CD14-positive monocyte (primary cell): ENCODE measurements at regions not wholly inside any gene's neighbourhood (a gene's known extent, or its start where the extent isn't known, plus 50 kb on each side); places are given as distances from the start of the nearest gene placed in this dataset.

Experiments
- DNase-seq, 3 donors: peaks; one replicate each; pipeline ENCODE4 v3.0.0-alpha.2; 2011 to 2022
- H2AFZ ChIP-seq: 2 replicates; pipeline ENCODE4 v1.6.0; 2012; ENCODE audit warnings: mild to moderate bottlenecking, low read depth, low read length, inconsistent platforms; ENCODE audit not compliant: insufficient read depth, poor library complexity, severe bottlenecking
- H3K27ac ChIP-seq, 2 donors: 1 replicate in 1 of 2; 2 replicates in 1 of 2; pipeline ENCODE4 v1.5.1; 2012 to 2013; ENCODE audit warnings: low read length in 2 of 2, control low read depth in 1 of 2, inconsistent platforms in 1 of 2, low read depth in 1 of 2, mild to moderate bottlenecking in 1 of 2
- H3K27me3 ChIP-seq, 2 donors: one replicate each; pipeline versions ENCODE4 v1.6.0 to v1.6.1; 2011 to 2013; ENCODE audit warnings: low read length in 2 of 2; ENCODE audit not compliant: control insufficient read depth in 2 of 2, insufficient read depth in 2 of 2
- H3K36me3 ChIP-seq, 2 donors: replicated peaks in 1 of 2; 1 replicate in 1 of 2; 2 replicates in 1 of 2; pipeline versions ENCODE4 v1.5.1 to v1.6.1; 2012 to 2013; ENCODE audit warnings: low read length in 2 of 2, control low read depth in 1 of 2, inconsistent platforms in 1 of 2, mild to moderate bottlenecking in 1 of 2; ENCODE audit not compliant: insufficient read depth in 2 of 2, control insufficient read depth in 1 of 2
- H3K4me1 ChIP-seq, 2 donors: 1 replicate in 1 of 2; 2 replicates in 1 of 2; pipeline versions ENCODE4 v1.5.1 to v1.6.1; 2012 to 2013; ENCODE audit warnings: low read length in 2 of 2, control low read depth in 1 of 2, inconsistent platforms in 1 of 2, mild to moderate bottlenecking in 1 of 2, moderate library complexity in 1 of 2; ENCODE audit not compliant: insufficient read depth in 2 of 2, control insufficient read depth in 1 of 2
- H3K4me2 ChIP-seq: replicated peaks from 2 replicates; pipeline ENCODE3; 2012; ENCODE audit warnings: low read length, moderate library complexity, mild to moderate bottlenecking; ENCODE audit not compliant: poor library complexity, severe bottlenecking; ENCODE audit errors: extremely low read depth
- H3K4me3 ChIP-seq, 3 experiments: fragments of 200-600 bp in 1 of 3; sonication (generic) in 1 of 3; replicated peaks in 1 of 3; 1 replicate in 2 of 3; 2 replicates in 1 of 3; pipeline ENCODE4 v1.5.1; 2011 to 2013; ENCODE audit warnings: low read length in 3 of 3, mild to moderate bottlenecking in 3 of 3, control low read depth in 2 of 3, low read depth in 2 of 3, inconsistent platforms in 1 of 3, moderate library complexity in 1 of 3
- H3K79me2 ChIP-seq: 2 replicates; pipeline ENCODE4 v1.6.0; 2012; ENCODE audit warnings: mild to moderate bottlenecking, control low read depth, inconsistent platforms, low read length, moderate library complexity; ENCODE audit not compliant: insufficient read depth
- H3K9ac ChIP-seq: 2 replicates; pipeline ENCODE4 v1.6.0; 2017; ENCODE audit warnings: low read length, mild to moderate bottlenecking; ENCODE audit not compliant: insufficient read depth, poor library complexity, severe bottlenecking
- H3K9me3 ChIP-seq, 2 donors: replicated peaks in 1 of 2; 1 replicate in 1 of 2; 2 replicates in 1 of 2; pipeline versions ENCODE4 v1.5.1 to v1.6.1; 2012 to 2013; ENCODE audit warnings: low read length in 2 of 2, control low read depth in 1 of 2; ENCODE audit not compliant: control insufficient read depth in 1 of 2, insufficient read depth in 1 of 2
- H4K20me1 ChIP-seq: 2 replicates; pipeline ENCODE4 v1.6.0; 2012; ENCODE audit warnings: mild to moderate bottlenecking, low read length, control low read depth, moderate library complexity; ENCODE audit not compliant: insufficient read depth
- H3K27ac Mint-ChIP-seq, 7 donors: one replicate each; pipeline ENCODE4 v1.8.0; 2020; ENCODE audit warnings: mild to moderate bottlenecking in 7 of 7, mixed read lengths in 7 of 7, moderate library complexity in 6 of 7, inconsistent platforms in 2 of 7
- H3K27me3 Mint-ChIP-seq, 3 donors: one replicate each; pipeline ENCODE4 v1.8.0; 2021 to 2022; ENCODE audit warnings: low read depth in 3 of 3, mild to moderate bottlenecking in 3 of 3, mixed read lengths in 3 of 3, moderate library complexity in 3 of 3, inconsistent platforms in 1 of 3
- H3K36me3 Mint-ChIP-seq, 2 donors: one replicate each; pipeline ENCODE4 v1.8.0; 2020; ENCODE audit warnings: mixed read lengths in 2 of 2, inconsistent platforms in 1 of 2, mild to moderate bottlenecking in 1 of 2
- H3K4me1 Mint-ChIP-seq: one replicate; pipeline ENCODE4 v1.8.0; 2020; ENCODE audit warnings: mild to moderate bottlenecking, mixed read lengths
- H3K4me3 Mint-ChIP-seq, 2 donors: one replicate each; pipeline ENCODE4 v1.8.0; 2020; ENCODE audit warnings: mild to moderate bottlenecking in 2 of 2, mixed read lengths in 2 of 2, moderate library complexity in 1 of 2
- H3K9me3 Mint-ChIP-seq, 7 donors: one replicate each; pipeline ENCODE4 v1.8.0; 2020 to 2022; ENCODE audit warnings: mixed read lengths in 7 of 7, mild to moderate bottlenecking in 6 of 7, moderate library complexity in 6 of 7, inconsistent platforms in 2 of 7
- WGBS: methylation state at CpG from one replicate; pipeline ENCODE4 v1.1.5; 2013; ENCODE audit warnings: missing lambda C conversion rate; ENCODE audit not compliant: insufficient coverage; 5-methylcytosine and 5-hydroxymethylcytosine counted together
- intact Hi-C, 2 donors: fragments of 100-400 bp; cut with micrococcal nuclease; formaldehyde crosslinking; loops; one replicate each; pipeline versions ENCODE4 v1.15.0 to v1.15.1; 2023
- TF ChIP-seq, protein P1 (sequence below): fragments of 200-600 bp; IDR thresholded peaks from one replicate; pipeline ENCODE4 v1.8.0; 2022; ENCODE audit warnings: antibody characterized with exemption, mild to moderate bottlenecking

DNA sequence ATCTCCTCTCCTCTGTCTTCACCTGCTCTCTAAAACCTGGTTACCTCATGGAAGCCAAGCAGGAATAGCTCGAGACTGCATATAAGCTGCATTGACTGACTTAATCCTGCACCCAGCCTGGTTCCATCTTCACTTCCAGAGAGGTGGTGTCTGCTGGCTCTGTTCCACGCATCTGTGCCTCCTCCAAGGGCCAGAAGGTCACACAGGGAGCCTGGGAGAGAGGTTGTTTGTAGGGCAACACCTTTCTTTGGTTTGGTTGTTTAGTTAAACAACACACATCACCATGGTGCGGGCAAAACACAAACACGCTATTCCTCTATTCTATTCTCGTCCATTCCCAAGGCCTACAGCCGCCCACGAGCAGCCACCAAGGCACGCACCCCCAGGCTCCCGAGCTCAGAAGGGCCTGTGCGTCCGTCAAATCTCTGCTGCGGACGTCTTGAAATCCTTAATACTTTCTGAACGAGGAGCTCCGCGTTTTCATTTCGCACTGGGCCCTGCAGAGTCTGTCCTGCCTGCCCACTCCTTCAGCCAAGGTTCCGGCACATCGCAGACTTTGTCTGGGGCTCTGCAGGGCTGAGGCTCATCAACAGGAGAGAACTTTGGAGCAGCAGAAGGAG, 116.2 kb downstream of the RIPK4 start:
- peaks cover 0 to 6% (median 0%) of the 10 kb centered on the region in 7 donors for H3K9me3 Mint-ChIP-seq
- H2AFZ ChIP-seq: no peak overlapping the region
- WGBS: 93% methylated on average over 14 of the region's 19 CpGs
- H3K27ac ChIP-seq: no peak overlapping the region
- no peak for DNase-seq
- H3K4me1 Mint-ChIP-seq: peaks cover 21% of the 10 kb centered on the region
- no peaks in the 10 kb centered on the region for H3K36me3 ChIP-seq
- H3K4me3 ChIP-seq: no peak overlapping the region
- peak overlapping the region in 1 of 7 donors; percentile 4 for H3K27ac Mint-ChIP-seq
- no peak overlapping the region for H3K9ac ChIP-seq
- intact Hi-C loops: loop anchor here in 1 of 2 donors (10.0 kb wide), 1 partner anchor 54 kb away; no protein-coding TSS in a partner anchor
- peaks cover 6 to 18% (median 9%) of the 10 kb centered on the region in 3 donors for H3K27me3 Mint-ChIP-seq
- H3K27me3 ChIP-seq: no peaks in the 10 kb centered on the region
- H3K4me3 Mint-ChIP-seq: no peak overlapping the region
- no peaks in the 10 kb centered on the region for H3K36me3 Mint-ChIP-seq
- H3K9me3 ChIP-seq: no peaks in the 10 kb centered on the region
- no peak overlapping the region for H3K4me2 ChIP-seq
- H4K20me1 ChIP-seq: no peaks in the 10 kb centered on the region
- TF ChIP-seq, protein P1, sequence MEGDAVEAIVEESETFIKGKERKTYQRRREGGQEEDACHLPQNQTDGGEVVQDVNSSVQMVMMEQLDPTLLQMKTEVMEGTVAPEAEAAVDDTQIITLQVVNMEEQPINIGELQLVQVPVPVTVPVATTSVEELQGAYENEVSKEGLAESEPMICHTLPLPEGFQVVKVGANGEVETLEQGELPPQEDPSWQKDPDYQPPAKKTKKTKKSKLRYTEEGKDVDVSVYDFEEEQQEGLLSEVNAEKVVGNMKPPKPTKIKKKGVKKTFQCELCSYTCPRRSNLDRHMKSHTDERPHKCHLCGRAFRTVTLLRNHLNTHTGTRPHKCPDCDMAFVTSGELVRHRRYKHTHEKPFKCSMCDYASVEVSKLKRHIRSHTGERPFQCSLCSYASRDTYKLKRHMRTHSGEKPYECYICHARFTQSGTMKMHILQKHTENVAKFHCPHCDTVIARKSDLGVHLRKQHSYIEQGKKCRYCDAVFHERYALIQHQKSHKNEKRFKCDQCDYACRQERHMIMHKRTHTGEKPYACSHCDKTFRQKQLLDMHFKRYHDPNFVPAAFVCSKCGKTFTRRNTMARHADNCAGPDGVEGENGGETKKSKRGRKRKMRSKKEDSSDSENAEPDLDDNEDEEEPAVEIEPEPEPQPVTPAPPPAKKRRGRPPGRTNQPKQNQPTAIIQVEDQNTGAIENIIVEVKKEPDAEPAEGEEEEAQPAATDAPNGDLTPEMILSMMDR: no peak
- H3K79me2 ChIP-seq: no peaks in the 10 kb centered on the region
- peaks cover 16 to 18% of the 10 kb centered on the region in 2 donors for H3K4me1 ChIP-seq

DNA sequence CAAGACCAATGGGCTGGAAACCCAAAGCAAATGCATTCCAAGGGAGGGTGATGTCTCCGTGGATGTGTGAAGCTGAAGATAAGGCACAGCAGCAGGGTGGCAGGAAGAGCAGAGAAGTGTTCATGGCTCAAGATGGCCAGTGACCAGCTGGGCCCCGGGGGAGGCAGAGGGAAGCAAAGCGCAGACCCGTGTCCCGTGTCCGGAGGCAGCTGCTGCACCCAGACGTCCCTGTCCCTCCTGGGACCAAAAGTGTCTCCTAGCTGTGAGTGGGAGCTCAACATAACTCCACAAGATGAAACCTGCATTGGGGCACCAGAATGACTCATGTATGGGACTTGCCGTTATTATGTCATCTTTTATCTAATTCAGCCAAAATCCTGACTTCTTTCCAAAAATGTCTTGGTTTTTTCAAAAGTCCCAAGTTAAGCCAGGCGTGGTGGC, 118.2 kb downstream of the RIPK4 start:
- peaks cover 16% of the 10 kb centered on the region in 2 donors for H3K4me1 ChIP-seq
- peaks cover 17% of the 10 kb centered on the region for H3K4me1 Mint-ChIP-seq
- no peak overlapping the region for H3K4me3 Mint-ChIP-seq
- peak in 1 of 3 donors; percentile 46 for DNase-seq
- H3K79me2 ChIP-seq: no peaks in the 10 kb centered on the region
- no peaks in the 10 kb centered on the region for H3K36me3 Mint-ChIP-seq
- no peak overlapping the region for H3K4me2 ChIP-seq
- no peak overlapping the region for H3K27ac Mint-ChIP-seq
- TF ChIP-seq, protein P1: no peak
- intact Hi-C loops: no loop called here
- H3K4me3 ChIP-seq: no peak overlapping the region
- H4K20me1 ChIP-seq: no peaks in the 10 kb centered on the region
- H3K9me3 ChIP-seq: no peaks in the 10 kb centered on the region
- peaks cover 8 to 19% (median 10%) of the 10 kb centered on the region in 3 donors for H3K27me3 Mint-ChIP-seq
- H3K9me3 Mint-ChIP-seq: peaks cover 0 to 2% (median 0%) of the 10 kb centered on the region in 7 donors
- H3K27ac ChIP-seq: no peak overlapping the region
- H3K27me3 ChIP-seq: peaks cover 0 to under 1% of the 10 kb centered on the region in 2 donors
- H2AFZ ChIP-seq: no peak overlapping the region
- no peak overlapping the region for H3K9ac ChIP-seq
- 89% methylated on average over 8 of the region's 9 CpGs for WGBS
- no peaks in the 10 kb centered on the region for H3K36me3 ChIP-seq
